ENCODE measurements at regions not wholly inside any gene's neighbourhood (a gene's known extent, or its start where the extent isn't known, plus 50 kb on each side); places are given as distances from the start of the nearest gene placed in this dataset.

DNA sequence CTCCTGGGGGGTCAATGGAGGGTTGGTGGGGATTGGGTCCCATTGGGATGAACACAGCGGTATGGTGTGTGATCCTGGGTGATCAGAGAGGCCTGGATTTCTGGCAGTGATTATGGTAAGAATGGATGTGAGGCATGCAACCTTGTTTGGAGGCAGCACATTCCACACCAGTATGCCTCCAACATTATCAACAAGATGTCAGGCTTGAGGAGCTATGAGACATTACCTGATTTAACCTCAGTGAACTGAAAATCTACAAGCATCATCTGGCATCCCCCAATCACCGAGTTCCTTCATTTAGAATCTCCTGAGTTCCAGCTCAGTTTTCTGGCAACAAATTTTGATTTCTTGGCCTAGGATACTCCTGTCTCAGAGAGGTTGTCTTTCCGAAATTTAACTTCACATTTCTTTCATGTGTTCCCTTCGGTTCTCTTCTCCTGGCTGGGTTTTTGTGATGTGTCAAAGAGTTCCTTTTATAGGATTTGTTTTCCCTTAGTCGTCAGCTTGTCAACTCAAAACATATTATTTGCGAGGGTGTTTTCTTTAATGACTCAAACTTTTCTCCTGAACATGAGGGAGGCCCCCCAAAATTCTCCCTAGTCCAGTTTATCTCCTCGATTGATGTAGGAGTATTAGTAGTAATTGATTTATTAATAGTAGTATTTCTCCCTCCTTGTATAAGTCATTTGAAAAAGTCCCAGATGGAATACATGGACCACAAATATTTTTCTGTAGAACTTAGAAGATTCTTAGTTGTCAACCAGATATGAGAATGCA, 56.0 kb upstream of the FLT1 start:
- Histone ChIP-seq H3K14ac (ENCODE audit: insufficient read depth, low read length) (no peak overlapping the region), H3K9me3 (ENCODE audit: control insufficient read depth, low read depth, low read length) (no peaks in the 10 kb centered on the region)
- no peak overlapping the region for H3K4me3 Mint-ChIP-seq

More for the DNA sequence above, 56.0 kb upstream of the FLT1 start:
- Histone ChIP-seq H3K4ac (ENCODE audit: low read depth, low read length) (no peak overlapping the region), H2BK120ac (ENCODE audit: low read depth, low read length, poor library complexity, severe bottlenecking) (no peak overlapping the region), H2BK20ac (ENCODE audit: low read depth, low read length, poor library complexity, severe bottlenecking) (no peak overlapping the region), H3K79me1 (ENCODE audit: insufficient read depth, low read depth, low read length, poor library complexity, severe bottlenecking) (no peaks in the 10 kb centered on the region), H2AK5ac (ENCODE audit: insufficient read length, low read length) (no peak overlapping the region), H4K20me1 (ENCODE audit: control insufficient read depth, insufficient read depth, insufficient read length) (no peaks in the 10 kb centered on the region), H4K5ac (ENCODE audit: insufficient read length, low read depth, low read length) (no peak overlapping the region), H2BK12ac (ENCODE audit: insufficient read length, low read depth, low read length) (no peak overlapping the region), H3K9ac (ENCODE audit: extremely low read depth, insufficient read length, low read length) (no peak overlapping the region), H3K79me2 (ENCODE audit: insufficient read depth, low read length) (no peaks in the 10 kb centered on the region), H4K91ac (ENCODE audit: insufficient read length, low read depth, low read length) (no peak overlapping the region), H3K27me3 (ENCODE audit: insufficient read depth, low read length) (no peaks in the 10 kb centered on the region), H3K4me2 (ENCODE audit: insufficient read depth, insufficient read length, low read length) (no peak overlapping the region), H3K23ac (ENCODE audit: insufficient read length, low read depth, low read length) (no peak overlapping the region), H4K8ac (replicated peaks; ENCODE audit: insufficient read length, low read depth, low read length) (no peak overlapping the region), H3T11ph (ENCODE audit: low read length) (no peak overlapping the region), H3K4me1 (ENCODE audit: insufficient read depth, low read length) (no peaks in the 10 kb centered on the region; the same call in 1 of the 2 replicates), H2BK5ac (ENCODE audit: insufficient read length, low read length) (no peak overlapping the region), H3K56ac (ENCODE audit: insufficient read length, low read depth, low read length) (no peak overlapping the region), H2AFZ (ENCODE audit: low read length) (no peak overlapping the region), H3K23me2 (ENCODE audit: insufficient read length, low read depth, low read length, poor library complexity, severe bottlenecking) (no peaks in the 10 kb centered on the region), H3K27ac (ENCODE audit: insufficient read length, low read depth, low read length) (no peak overlapping the region), H3K18ac (ENCODE audit: insufficient read length, low read depth, low read length) (no peak overlapping the region), H2BK15ac (ENCODE audit: low read depth, low read length) (no peak overlapping the region)
- WGBS (ENCODE audit: extremely low coverage, insufficient read length, low lambda C conversion rate) = no CpG with 5 or more reads among the region's 7 CpGs
- peaks cover 7 to 9% of the 10 kb centered on the region in 2 experiments for H3K4me1 Mint-ChIP-seq
- TF ChIP-seq, protein P1, sequence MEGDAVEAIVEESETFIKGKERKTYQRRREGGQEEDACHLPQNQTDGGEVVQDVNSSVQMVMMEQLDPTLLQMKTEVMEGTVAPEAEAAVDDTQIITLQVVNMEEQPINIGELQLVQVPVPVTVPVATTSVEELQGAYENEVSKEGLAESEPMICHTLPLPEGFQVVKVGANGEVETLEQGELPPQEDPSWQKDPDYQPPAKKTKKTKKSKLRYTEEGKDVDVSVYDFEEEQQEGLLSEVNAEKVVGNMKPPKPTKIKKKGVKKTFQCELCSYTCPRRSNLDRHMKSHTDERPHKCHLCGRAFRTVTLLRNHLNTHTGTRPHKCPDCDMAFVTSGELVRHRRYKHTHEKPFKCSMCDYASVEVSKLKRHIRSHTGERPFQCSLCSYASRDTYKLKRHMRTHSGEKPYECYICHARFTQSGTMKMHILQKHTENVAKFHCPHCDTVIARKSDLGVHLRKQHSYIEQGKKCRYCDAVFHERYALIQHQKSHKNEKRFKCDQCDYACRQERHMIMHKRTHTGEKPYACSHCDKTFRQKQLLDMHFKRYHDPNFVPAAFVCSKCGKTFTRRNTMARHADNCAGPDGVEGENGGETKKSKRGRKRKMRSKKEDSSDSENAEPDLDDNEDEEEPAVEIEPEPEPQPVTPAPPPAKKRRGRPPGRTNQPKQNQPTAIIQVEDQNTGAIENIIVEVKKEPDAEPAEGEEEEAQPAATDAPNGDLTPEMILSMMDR (conservative IDR thresholded peaks at IDR 0.05) = no peak
- no peaks in the 10 kb centered on the region for H3K27me3 Mint-ChIP-seq (ENCODE audit: low read depth)
- no peak for DNase-seq
- H3K27ac Mint-ChIP-seq = no peak overlapping the region
- H3K36me3 Mint-ChIP-seq (ENCODE audit: insufficient read depth in 1 of 3, low read depth in 3 of 3) = no peaks in the 10 kb centered on the region; a peak in 1 of 7 replicates
- H3K9me3 Mint-ChIP-seq = no peaks in the 10 kb centered on the region

All from H9 (cell line).